ENCODE measurements at regions not wholly inside any gene's neighbourhood (a gene's known extent, or its start where the extent isn't known, plus 50 kb on each side); places are given as distances from the start of the nearest gene placed in this dataset.

- no peak overlapping the region for H3K4me2 ChIP-seq (ENCODE audit: control insufficient read depth, extremely low read depth, insufficient read depth, low read depth, low read length)
- no peaks in the 10 kb centered on the region for H3K27me3 ChIP-seq (ENCODE audit: control insufficient read depth, extremely low read depth, insufficient read depth, low read length)
- no peaks in the 10 kb centered on the region for H3K9me1 ChIP-seq (ENCODE audit: control insufficient read depth, extremely low read depth, insufficient read depth, low read length)
- no peaks in the 10 kb centered on the region for H3K36me3 ChIP-seq (ENCODE audit: control insufficient read depth in 2 of 2, extremely low read depth in 1 of 2, insufficient read depth in 2 of 2, low read length in 2 of 2)
- FAIRE-seq (no peak), DNase-seq (ENCODE audit: low read depth, low spot score) (no peak)
- no peak overlapping the region for H2AFZ ChIP-seq (ENCODE audit: control insufficient read depth, low read length)
- no peak overlapping the region for H3K27ac ChIP-seq (ENCODE audit: control insufficient read depth, insufficient read depth, low read length)
- no peaks in the 10 kb centered on the region for H4K20me1 ChIP-seq (ENCODE audit: control insufficient read depth, extremely low read depth, insufficient read depth, low read length)
- dilution Hi-C loops (cut with MboI; ENCODE audit: extremely low pct_ligation_motif_present, low sequenced_read_pairs) = no loop called here
- TF ChIP-seq EZH2 (IDR thresholded peaks at IDR 0.05; ENCODE audit: low read length) = no peak
- H3K9me3 ChIP-seq (ENCODE audit: control insufficient read depth, low read depth, low read length) = no peaks in the 10 kb centered on the region
- H3K79me2 ChIP-seq (ENCODE audit: control insufficient read depth, insufficient read depth, low read length) = no peaks in the 10 kb centered on the region
- no peaks in the 10 kb centered on the region for H3K4me1 ChIP-seq (ENCODE audit: control insufficient read depth, extremely low read depth, insufficient read depth, low read length)
- no peak overlapping the region for H3K4me3 ChIP-seq (ENCODE audit: control insufficient read depth in 2 of 3, extremely low read depth in 1 of 3, insufficient read depth in 2 of 3, low read depth in 1 of 3, low read length in 3 of 3)
- H3K9ac ChIP-seq (ENCODE audit: control insufficient read depth, extremely low read depth, insufficient read depth, low read length) = no peak overlapping the region
Observed at GRCh38 chr6:159464816-159465215, 228.2 kb downstream of the SOD2 start.

DNA sequence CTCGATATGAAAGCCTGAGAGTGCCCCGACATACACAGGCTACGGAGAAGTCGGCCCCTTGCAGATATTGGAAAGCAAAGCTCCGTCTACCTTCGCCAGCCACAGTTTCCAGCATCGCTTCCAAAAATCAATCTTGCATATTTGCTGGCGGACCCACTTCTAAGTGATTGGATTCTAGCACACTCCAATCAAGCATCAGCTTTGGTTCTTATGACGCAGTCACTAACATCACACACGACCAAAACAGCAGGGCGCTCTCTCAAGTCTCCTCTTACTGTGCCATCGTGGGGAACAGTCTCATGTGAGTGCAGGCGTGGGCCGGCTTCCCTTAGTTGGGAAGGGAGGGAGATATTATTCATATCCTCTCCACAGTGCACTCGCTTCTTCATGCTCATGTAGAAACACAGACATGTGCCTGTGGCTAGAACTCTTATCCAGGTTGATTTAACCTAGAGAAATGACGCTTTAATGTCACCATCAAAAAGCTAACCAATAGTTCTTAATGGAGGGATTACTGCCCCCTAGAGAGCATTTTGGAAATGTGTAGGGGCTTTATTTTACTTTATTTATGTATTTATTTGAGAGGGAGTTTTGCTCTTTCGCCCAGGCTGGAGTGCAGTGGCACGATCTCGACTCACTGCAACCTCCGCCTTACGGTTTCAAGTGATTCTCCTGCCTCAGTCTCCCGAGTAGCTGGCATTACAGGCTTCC is 229.8 kb downstream of the SOD2 start:
- dilution Hi-C loops (cut with MboI; ENCODE audit: extremely low pct_ligation_motif_present, low sequenced_read_pairs) = no loop called here
- TF ChIP-seq EZH2 (IDR thresholded peaks at IDR 0.05; ENCODE audit: low read length) = no peak
- TF ChIP-seq, protein P1, sequence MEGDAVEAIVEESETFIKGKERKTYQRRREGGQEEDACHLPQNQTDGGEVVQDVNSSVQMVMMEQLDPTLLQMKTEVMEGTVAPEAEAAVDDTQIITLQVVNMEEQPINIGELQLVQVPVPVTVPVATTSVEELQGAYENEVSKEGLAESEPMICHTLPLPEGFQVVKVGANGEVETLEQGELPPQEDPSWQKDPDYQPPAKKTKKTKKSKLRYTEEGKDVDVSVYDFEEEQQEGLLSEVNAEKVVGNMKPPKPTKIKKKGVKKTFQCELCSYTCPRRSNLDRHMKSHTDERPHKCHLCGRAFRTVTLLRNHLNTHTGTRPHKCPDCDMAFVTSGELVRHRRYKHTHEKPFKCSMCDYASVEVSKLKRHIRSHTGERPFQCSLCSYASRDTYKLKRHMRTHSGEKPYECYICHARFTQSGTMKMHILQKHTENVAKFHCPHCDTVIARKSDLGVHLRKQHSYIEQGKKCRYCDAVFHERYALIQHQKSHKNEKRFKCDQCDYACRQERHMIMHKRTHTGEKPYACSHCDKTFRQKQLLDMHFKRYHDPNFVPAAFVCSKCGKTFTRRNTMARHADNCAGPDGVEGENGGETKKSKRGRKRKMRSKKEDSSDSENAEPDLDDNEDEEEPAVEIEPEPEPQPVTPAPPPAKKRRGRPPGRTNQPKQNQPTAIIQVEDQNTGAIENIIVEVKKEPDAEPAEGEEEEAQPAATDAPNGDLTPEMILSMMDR (optimal IDR thresholded peaks at IDR 0.05 in 1 of 3, IDR thresholded peaks at IDR 0.05 in 1 of 3, conservative IDR thresholded peaks at IDR 0.05 in 1 of 3; ENCODE audit: extremely low read depth in 1 of 3, insufficient read depth in 2 of 3, low read length in 3 of 3) = peak in 2 of 3 experiments; percentile 39 to 44
- DNase-seq (ENCODE audit: low read depth, low spot score) = no peak

DNA sequence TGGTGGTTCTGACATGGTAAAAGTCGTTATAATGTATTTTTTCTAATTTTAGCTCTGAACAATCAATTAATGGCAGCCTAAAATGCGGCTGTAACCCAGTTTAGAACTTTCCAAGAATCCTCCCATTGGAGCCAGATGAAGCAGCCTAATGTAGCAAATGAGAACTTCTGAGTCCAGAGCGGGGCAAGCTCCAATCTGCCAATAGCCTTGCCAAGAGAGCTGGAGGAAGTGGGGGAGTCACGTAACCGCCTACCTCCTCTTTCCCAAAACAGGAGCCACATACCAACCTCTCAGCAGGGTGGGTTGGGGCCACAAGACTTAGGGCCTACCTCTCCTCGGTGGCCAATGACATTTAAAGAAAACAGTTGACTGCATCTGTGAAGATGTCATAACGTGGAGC is 230.6 kb downstream of the SOD2 start:
- no peaks in the 10 kb centered on the region for H3K27me3 ChIP-seq (ENCODE audit: control insufficient read depth, extremely low read depth, insufficient read depth, low read length)
- H3K4me2 ChIP-seq (ENCODE audit: control insufficient read depth, extremely low read depth, insufficient read depth, low read depth, low read length) = no peak overlapping the region
- no peak overlapping the region for H3K27ac ChIP-seq (ENCODE audit: control insufficient read depth, insufficient read depth, low read length)
- dilution Hi-C loops (cut with MboI; ENCODE audit: extremely low pct_ligation_motif_present, low sequenced_read_pairs) = no loop called here
- H3K36me3 ChIP-seq (ENCODE audit: control insufficient read depth in 2 of 2, extremely low read depth in 1 of 2, insufficient read depth in 2 of 2, low read length in 2 of 2) = no peaks in the 10 kb centered on the region
- H3K4me3 ChIP-seq (ENCODE audit: control insufficient read depth in 2 of 3, extremely low read depth in 1 of 3, insufficient read depth in 2 of 3, low read depth in 1 of 3, low read length in 3 of 3) = no peak overlapping the region
- FAIRE-seq (no peak), DNase-seq (ENCODE audit: low read depth, low spot score) (no peak)
- no peaks in the 10 kb centered on the region for H3K79me2 ChIP-seq (ENCODE audit: control insufficient read depth, insufficient read depth, low read length)
- no peaks in the 10 kb centered on the region for H3K4me1 ChIP-seq (ENCODE audit: control insufficient read depth, extremely low read depth, insufficient read depth, low read length)
- no peak for TF ChIP-seq EZH2 (IDR thresholded peaks at IDR 0.05; ENCODE audit: low read length)
- TF ChIP-seq, protein P1 (optimal IDR thresholded peaks at IDR 0.05 in 1 of 3, IDR thresholded peaks at IDR 0.05 in 1 of 3, conservative IDR thresholded peaks at IDR 0.05 in 1 of 3; ENCODE audit: extremely low read depth in 1 of 3, insufficient read depth in 2 of 3, low read length in 3 of 3) = no peak
- no peak overlapping the region for H3K9ac ChIP-seq (ENCODE audit: control insufficient read depth, extremely low read depth, insufficient read depth, low read length)
- no peaks in the 10 kb centered on the region for H3K9me1 ChIP-seq (ENCODE audit: control insufficient read depth, extremely low read depth, insufficient read depth, low read length)
- H4K20me1 ChIP-seq (ENCODE audit: control insufficient read depth, extremely low read depth, insufficient read depth, low read length) = no peaks in the 10 kb centered on the region
- no peak overlapping the region for H2AFZ ChIP-seq (ENCODE audit: control insufficient read depth, low read length)
- H3K9me3 ChIP-seq (ENCODE audit: control insufficient read depth, low read depth, low read length) = no peaks in the 10 kb centered on the region

More for the DNA sequence above, 229.8 kb downstream of the SOD2 start:
- Histone ChIP-seq H3K27me3 (ENCODE audit: control insufficient read depth, extremely low read depth, insufficient read depth, low read length) (no peaks in the 10 kb centered on the region), H3K9me1 (ENCODE audit: control insufficient read depth, extremely low read depth, insufficient read depth, low read length) (no peaks in the 10 kb centered on the region), H3K79me2 (ENCODE audit: control insufficient read depth, insufficient read depth, low read length) (no peaks in the 10 kb centered on the region), H3K4me2 (ENCODE audit: control insufficient read depth, extremely low read depth, insufficient read depth, low read depth, low read length) (no peak overlapping the region), H2AFZ (ENCODE audit: control insufficient read depth, low read length) (no peak overlapping the region), H3K9me3 (ENCODE audit: control insufficient read depth, low read depth, low read length) (no peaks in the 10 kb centered on the region), H3K9ac (ENCODE audit: control insufficient read depth, extremely low read depth, insufficient read depth, low read length) (no peak overlapping the region), H3K27ac (ENCODE audit: control insufficient read depth, insufficient read depth, low read length) (no peak overlapping the region), H4K20me1 (ENCODE audit: control insufficient read depth, extremely low read depth, insufficient read depth, low read length) (no peaks in the 10 kb centered on the region), H3K36me3 (ENCODE audit: control insufficient read depth in 2 of 2, extremely low read depth in 1 of 2, insufficient read depth in 2 of 2, low read length in 2 of 2) (no peaks in the 10 kb centered on the region), H3K4me1 (ENCODE audit: control insufficient read depth, extremely low read depth, insufficient read depth, low read length) (no peaks in the 10 kb centered on the region), H3K4me3 (ENCODE audit: control insufficient read depth in 2 of 3, extremely low read depth in 1 of 3, insufficient read depth in 2 of 3, low read depth in 1 of 3, low read length in 3 of 3) (no peak overlapping the region)
- FAIRE-seq = no peak

Measured in keratinocyte (primary cell).